DMS153 (cell line): ENCODE measurements at regions not wholly inside any gene's neighbourhood (a gene's known extent, or its start where the extent isn't known, plus 50 kb on each side); places are given as distances from the start of the nearest gene placed in this dataset.
"Not testable (repeated sequence)": the region's sequence is repeated elsewhere in the genome, so short reads cannot be mapped to it uniquely, and the experiment has no call there.

Experiments used
- DNase-seq: peaks from one replicate; lab custom pipeline; 2025; lab: John Stamatoyannopoulos, UW

- no peak for DNase-seq
Observed at GRCh38 chr13:74574964-74575728, 440.9 kb upstream of the KLF12 start.

GRCh38 chr13:74573654-74574053 is 439.4 kb upstream of the KLF12 start:
- no peak for DNase-seq

- no peak for DNase-seq
Observed at GRCh38 chr13:74571811-74572210, 437.6 kb upstream of the KLF12 start.

- DNase-seq: no peak
Observed at GRCh38 chr13:74570834-74571233, 436.6 kb upstream of the KLF12 start.

- DNase-seq: no peak
Observed at GRCh38 chr13:74570046-74570445, 435.8 kb upstream of the KLF12 start.

GRCh38 chr13:74569251-74569650 is 435.0 kb upstream of the KLF12 start:
- no peak for DNase-seq

- no peak for DNase-seq
Observed at GRCh38 chr13:74567485-74567884, 433.3 kb upstream of the KLF12 start.

GRCh38 chr13:74562381-74562780 is 428.2 kb upstream of the KLF12 start:
- DNase-seq: no peak

- no peak for DNase-seq
Observed at GRCh38 chr13:74561155-74561554, 427.0 kb upstream of the KLF12 start.

- no peak for DNase-seq
Observed at GRCh38 chr13:74560325-74560724, 426.1 kb upstream of the KLF12 start.

- no peak for DNase-seq
Observed at GRCh38 chr13:74557870-74558269, 423.7 kb upstream of the KLF12 start.

GRCh38 chr13:74555651-74556420 is 421.6 kb upstream of the KLF12 start:
- no peak for DNase-seq

GRCh38 chr13:74555276-74555625 is 421.0 kb upstream of the KLF12 start:
- no peak for DNase-seq

- DNase-seq: no peak
Observed at GRCh38 chr13:74554569-74555275, 420.5 kb upstream of the KLF12 start.

- no peak for DNase-seq
Observed at GRCh38 chr13:74550039-74550438, 415.8 kb upstream of the KLF12 start.

GRCh38 chr13:74536649-74537048 is 402.4 kb upstream of the KLF12 start:
- not testable (repeated sequence) for DNase-seq

GRCh38 chr13:74533226-74533625 is 399.0 kb upstream of the KLF12 start:
- no peak for DNase-seq

- DNase-seq: no peak
Observed at GRCh38 chr13:74530011-74530410, 395.8 kb upstream of the KLF12 start.

GRCh38 chr13:74528734-74529513 is 394.7 kb upstream of the KLF12 start:
- DNase-seq: no peak

- DNase-seq: no peak
Observed at GRCh38 chr13:74523057-74523456, 388.9 kb upstream of the KLF12 start.

- DNase-seq: no peak
Observed at GRCh38 chr13:74511523-74511922, 377.3 kb upstream of the KLF12 start.

- DNase-seq: no peak
Observed at GRCh38 chr13:74487091-74487722, 353.0 kb upstream of the KLF12 start.
